B cell (primary cell): ENCODE measurements at regions not wholly inside any gene's neighbourhood (a gene's known extent, or its start where the extent isn't known, plus 50 kb on each side); places are given as distances from the start of the nearest gene placed in this dataset.

Experiments used
- ATAC-seq: fragments of 200-7000 bp; cut with Tn5 transposase; one replicate; pipeline ENCODE4 v1.10.0; 2021; ENCODE audit warnings: low read depth, mild to moderate bottlenecking, moderate number of reproducible peaks, moderate library complexity
- CTCF ChIA-PET: fragments of 350-600 bp; sonication (Branson Sonifier 250); formaldehyde crosslinking; loops from one replicate; lab custom pipeline; 2021; ENCODE audit warnings: antibody characterized with exemption, inconsistent platforms; lab: Charles Lee
- POLR2A ChIA-PET: fragments of 350-600 bp; sonication (Branson Sonifier 250); formaldehyde crosslinking; loops from one replicate; lab custom pipeline; 2021; ENCODE audit warnings: antibody characterized with exemption; lab: Charles Lee
- DNase-seq: peaks from one replicate; pipeline ENCODE4 v3.0.0; 2013
- H2AFZ ChIP-seq: 2 replicates; pipeline ENCODE4 v1.6.1; 2012; ENCODE audit warnings: mild to moderate bottlenecking, low read depth, low read length; ENCODE audit not compliant: insufficient read depth, poor library complexity, severe bottlenecking
- H3K27ac ChIP-seq, 2 donors: 1 replicate in 1 of 2; 2 replicates in 1 of 2; pipeline ENCODE4 v1.5.1; 2012 to 2013; ENCODE audit warnings: low read length in 2 of 2, mild to moderate bottlenecking in 2 of 2, moderate library complexity in 1 of 2
- H3K27me3 ChIP-seq, 4 experiments: fragments of 200-600 bp in 1 of 4; sonication (generic) in 1 of 4; replicated peaks in 1 of 4; 1 replicate in 2 of 4; 2 replicates in 2 of 4; pipeline versions ENCODE4 v1.6.1 to v1.7.0; 2013 to 2016; ENCODE audit warnings: low read length in 3 of 4, mild to moderate bottlenecking in 2 of 4, mixed read lengths in 1 of 4, moderate library complexity in 1 of 4; ENCODE audit not compliant: insufficient read depth in 4 of 4, control insufficient read depth in 3 of 4; ENCODE audit errors: control extremely low read depth in 1 of 4
- H3K36me3 ChIP-seq, 2 experiments: replicated peaks in 1 of 2; 1 replicate in 1 of 2; 2 replicates in 1 of 2; pipeline versions ENCODE4 v1.6.1 to v1.7.1; 2013; ENCODE audit warnings: low read length in 1 of 2; ENCODE audit not compliant: insufficient read depth in 2 of 2, control insufficient read depth in 1 of 2; ENCODE audit errors: control extremely low read depth in 1 of 2, extremely low read depth in 1 of 2
- H3K4me1 ChIP-seq, 2 donors: fragments of 200-600 bp in 1 of 2; sonication (generic) in 1 of 2; 1 replicate in 1 of 2; 2 replicates in 1 of 2; pipeline versions ENCODE4 v1.5.1 to v1.6.1; 2013 to 2017; ENCODE audit warnings: low read length in 2 of 2; ENCODE audit not compliant: control insufficient read depth in 2 of 2, insufficient read depth in 2 of 2
- H3K4me2 ChIP-seq: replicated peaks from 2 replicates; pipeline ENCODE3; 2012; ENCODE audit warnings: mild to moderate bottlenecking, low read depth, low read length; ENCODE audit not compliant: poor library complexity, severe bottlenecking
- H3K4me3 ChIP-seq, 5 experiments: fragments of 200-600 bp in 1 of 5; sonication (generic) in 1 of 5; 1 replicate in 3 of 5; 2 replicates in 2 of 5; pipeline versions ENCODE4 v1.5.1 to v1.7.0; 2011 to 2016; ENCODE audit warnings: low read length in 4 of 5, mild to moderate bottlenecking in 4 of 5, low read depth in 2 of 5, control low read depth in 1 of 5, moderate library complexity in 1 of 5; ENCODE audit not compliant: insufficient read depth in 1 of 5; ENCODE audit errors: control extremely low read depth in 1 of 5, extremely low read depth in 1 of 5
- H3K79me2 ChIP-seq: fragments of 200-600 bp; sonication (generic); one replicate; pipeline ENCODE4 v1.6.0; 2016; ENCODE audit warnings: low read length; ENCODE audit not compliant: control insufficient read depth, insufficient read depth
- H3K9ac ChIP-seq: fragments of 200-600 bp; sonication (generic); 2 replicates; pipeline ENCODE4 v1.6.1; 2017; ENCODE audit warnings: mild to moderate bottlenecking, low read length, moderate library complexity
- H3K9me3 ChIP-seq, 3 donors: one replicate each; pipeline versions ENCODE4 v1.6.1 to v1.7.1; 2013; ENCODE audit warnings: low read length in 2 of 3; ENCODE audit not compliant: control insufficient read depth in 2 of 3, insufficient read depth in 1 of 3; ENCODE audit errors: control extremely low read depth in 1 of 3
- H4K20me1 ChIP-seq: 2 replicates; pipeline ENCODE4 v1.6.0; 2012; ENCODE audit warnings: mild to moderate bottlenecking, low read length; ENCODE audit not compliant: insufficient read depth, control insufficient read depth, poor library complexity, severe bottlenecking
- H3K27ac Mint-ChIP-seq: one replicate; pipeline ENCODE4 v1.8.0; 2021; ENCODE audit warnings: mixed read lengths
- H3K27me3 Mint-ChIP-seq: one replicate; pipeline ENCODE4 v1.8.0; 2021; ENCODE audit warnings: mixed read lengths
- H3K4me1 Mint-ChIP-seq: one replicate; pipeline ENCODE4 v1.8.0; 2021; ENCODE audit warnings: mixed read lengths
- H3K4me3 Mint-ChIP-seq: one replicate; pipeline ENCODE4 v1.8.0; 2021; ENCODE audit warnings: mixed read lengths
- H3K9me3 Mint-ChIP-seq: one replicate; pipeline ENCODE4 v1.8.0; 2022; ENCODE audit warnings: mixed read lengths; ENCODE audit not compliant: insufficient read depth
- EZH2 ChIP-seq: IDR thresholded peaks from 2 replicates; pipeline ENCODE4 v1.6.1; 2012; ENCODE audit warnings: borderline replicate concordance, low read depth, mild to moderate bottlenecking, moderate library complexity, low read length; ENCODE audit not compliant: insufficient read depth, poor library complexity, severe bottlenecking
- whole genome bisulfite sequencing: methylation state at CpG from one replicate; pipeline ENCODE4 v1.1.5; 2013; ENCODE audit warnings: missing lambda C conversion rate; ENCODE audit not compliant: insufficient coverage; 5-methylcytosine and 5-hydroxymethylcytosine counted together
- intact Hi-C: fragments of 100-400 bp; cut with micrococcal nuclease; formaldehyde crosslinking; loops from one replicate; pipeline ENCODE4 v1.10.0; 2022
- TF ChIP-seq, protein P1 (sequence below): fragments of 200-600 bp; IDR thresholded peaks from one replicate; pipeline ENCODE4 v1.8.0; 2022; ENCODE audit warnings: antibody characterized with exemption, mild to moderate bottlenecking

DNA sequence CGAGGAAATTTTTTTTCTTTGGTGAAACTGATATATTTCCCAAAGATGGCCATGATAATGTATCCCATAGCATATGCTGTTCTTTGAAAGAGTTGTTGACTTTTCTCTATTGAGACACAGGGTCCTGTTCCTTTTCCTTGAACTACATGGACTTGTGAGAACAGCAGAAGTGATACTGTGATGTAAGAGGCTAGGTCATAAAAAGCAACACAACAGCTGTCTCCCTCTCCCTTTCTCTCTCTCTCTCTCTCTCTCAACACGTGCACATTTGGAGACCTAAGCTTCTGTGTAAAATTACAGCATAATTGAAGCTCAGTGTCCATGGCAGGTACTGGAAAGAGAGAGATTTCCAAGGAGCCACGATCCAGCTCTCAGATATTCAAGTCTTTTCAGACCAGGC, 1712.4 kb downstream of the EFNB2 start:
- Histone ChIP-seq H3K9me3 (peaks cover 0 to 3% (median 2%) of the 10 kb centered on the region in 3 donors), H3K4me2 (no peak overlapping the region), H3K4me3 (no peak overlapping the region), H3K36me3 (no peaks in the 10 kb centered on the region), H3K27ac (no peak overlapping the region), H3K27me3 (no peaks in the 10 kb centered on the region), H3K4me1 (no peaks in the 10 kb centered on the region), H3K9ac (no peak overlapping the region), H4K20me1 (no peaks in the 10 kb centered on the region), H3K79me2 (no peaks in the 10 kb centered on the region), H2AFZ (no peak overlapping the region)
- DNase-seq: no peak
- no CpG with 5 or more reads among the region's 3 CpGs for WGBS
- H3K27ac Mint-ChIP-seq: no peak overlapping the region
- H3K4me1 Mint-ChIP-seq: no peaks in the 10 kb centered on the region
- H3K9me3 Mint-ChIP-seq: peaks cover 4% of the 10 kb centered on the region
- intact Hi-C loops: no loop called here
- ATAC-seq: no peak
- ChIA-PET CTCF (no interaction called here), POLR2A (no interaction called here)
- H3K4me3 Mint-ChIP-seq: no peak overlapping the region
- TF ChIP-seq, protein P1, sequence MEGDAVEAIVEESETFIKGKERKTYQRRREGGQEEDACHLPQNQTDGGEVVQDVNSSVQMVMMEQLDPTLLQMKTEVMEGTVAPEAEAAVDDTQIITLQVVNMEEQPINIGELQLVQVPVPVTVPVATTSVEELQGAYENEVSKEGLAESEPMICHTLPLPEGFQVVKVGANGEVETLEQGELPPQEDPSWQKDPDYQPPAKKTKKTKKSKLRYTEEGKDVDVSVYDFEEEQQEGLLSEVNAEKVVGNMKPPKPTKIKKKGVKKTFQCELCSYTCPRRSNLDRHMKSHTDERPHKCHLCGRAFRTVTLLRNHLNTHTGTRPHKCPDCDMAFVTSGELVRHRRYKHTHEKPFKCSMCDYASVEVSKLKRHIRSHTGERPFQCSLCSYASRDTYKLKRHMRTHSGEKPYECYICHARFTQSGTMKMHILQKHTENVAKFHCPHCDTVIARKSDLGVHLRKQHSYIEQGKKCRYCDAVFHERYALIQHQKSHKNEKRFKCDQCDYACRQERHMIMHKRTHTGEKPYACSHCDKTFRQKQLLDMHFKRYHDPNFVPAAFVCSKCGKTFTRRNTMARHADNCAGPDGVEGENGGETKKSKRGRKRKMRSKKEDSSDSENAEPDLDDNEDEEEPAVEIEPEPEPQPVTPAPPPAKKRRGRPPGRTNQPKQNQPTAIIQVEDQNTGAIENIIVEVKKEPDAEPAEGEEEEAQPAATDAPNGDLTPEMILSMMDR: no peak
- no peak for TF ChIP-seq EZH2
- no peaks in the 10 kb centered on the region for H3K27me3 Mint-ChIP-seq

- no peaks in the 10 kb centered on the region for H3K4me1 ChIP-seq
- no peak overlapping the region for H3K9ac ChIP-seq
- TF ChIP-seq, protein P1: no peak
- no peak for TF ChIP-seq EZH2
- H4K20me1 ChIP-seq: no peaks in the 10 kb centered on the region
- H3K4me2 ChIP-seq: no peak overlapping the region
- intact Hi-C loops: no loop called here
- ATAC-seq (no peak), DNase-seq (no peak)
- H3K27ac ChIP-seq: no peak overlapping the region
- ChIA-PET CTCF (no interaction called here), POLR2A (no interaction called here)
- no peaks in the 10 kb centered on the region for H3K79me2 ChIP-seq
- 92% methylated on average over 3 of the region's 4 CpGs for WGBS
- no peak overlapping the region for H3K4me3 Mint-ChIP-seq
- H3K36me3 ChIP-seq: no peaks in the 10 kb centered on the region
- no peaks in the 10 kb centered on the region for H3K4me1 Mint-ChIP-seq
- no peaks in the 10 kb centered on the region for H3K9me3 Mint-ChIP-seq
- no peak overlapping the region for H3K27ac Mint-ChIP-seq
- no peak overlapping the region for H3K4me3 ChIP-seq
- H3K9me3 ChIP-seq: peaks cover 0 to 5% (median 2%) of the 10 kb centered on the region in 3 donors
- no peak overlapping the region for H2AFZ ChIP-seq
- no peaks in the 10 kb centered on the region for H3K27me3 ChIP-seq
- H3K27me3 Mint-ChIP-seq: no peaks in the 10 kb centered on the region
Observed at GRCh38 chr13:104817271-104817670, 1718.2 kb downstream of the EFNB2 start.
